BE2C (cell line): ENCODE measurements at regions not wholly inside any gene's neighbourhood (a gene's known extent, or its start where the extent isn't known, plus 50 kb on each side); places are given as distances from the start of the nearest gene placed in this dataset.

Experiments used
- DNase-seq: peaks from one replicate; pipeline ENCODE4 v3.0.0-alpha.2; 2020
- H3K27me3 ChIP-seq: fragments of 250-450 bp; sonication (Bioruptor Pico); 2 replicates; pipeline ENCODE4 v1.5.1; 2020; ENCODE audit warnings: mild to moderate bottlenecking
- H3K36me3 ChIP-seq: fragments of 250-450 bp; sonication (Bioruptor Pico); 2 replicates; pipeline ENCODE4 v1.5.1; 2020; ENCODE audit warnings: mild to moderate bottlenecking
- H3K4me1 ChIP-seq: fragments of 250-450 bp; sonication (Bioruptor Pico); 2 replicates; pipeline ENCODE4 v1.5.1; 2020
- H3K4me3 ChIP-seq: 2 replicates; pipeline ENCODE4 v1.5.1; 2011; ENCODE audit warnings: low read depth, low read length
- H3K9me3 ChIP-seq: fragments of 250-450 bp; sonication (Bioruptor Pico); 2 replicates; pipeline ENCODE4 v1.5.1; 2020
- CTCF ChIP-seq: IDR thresholded peaks from 2 replicates; pipeline ENCODE4 v1.5.1; 2012; ENCODE audit warnings: mild to moderate bottlenecking, low read depth, low read length

GRCh38 chr11:10628508-10629236 lies 60.2 kb upstream of the LYVE1 start:
- H3K4me1 ChIP-seq = no peaks in the 10 kb centered on the region
- H3K9me3 ChIP-seq = no peaks in the 10 kb centered on the region
- DNase-seq = no peak
- no peaks in the 10 kb centered on the region for H3K27me3 ChIP-seq
- H3K4me3 ChIP-seq = no peak overlapping the region
- TF ChIP-seq CTCF = no peak
- H3K36me3 ChIP-seq = no peaks in the 10 kb centered on the region

- no peaks in the 10 kb centered on the region for H3K4me1 ChIP-seq
- no peaks in the 10 kb centered on the region for H3K27me3 ChIP-seq
- no peaks in the 10 kb centered on the region for H3K36me3 ChIP-seq
- no peak for DNase-seq
- H3K4me3 ChIP-seq = no peak overlapping the region
- H3K9me3 ChIP-seq = no peaks in the 10 kb centered on the region
- TF ChIP-seq CTCF = no peak
Measured at GRCh38 chr11:10627816-10628215, 59.4 kb upstream of the LYVE1 start.

GRCh38 chr11:10627291-10627690 lies 58.8 kb upstream of the LYVE1 start:
- Histone ChIP-seq H3K36me3 (no peaks in the 10 kb centered on the region), H3K4me1 (no peaks in the 10 kb centered on the region), H3K27me3 (no peaks in the 10 kb centered on the region), H3K4me3 (no peak overlapping the region), H3K9me3 (no peaks in the 10 kb centered on the region)
- no peak for TF ChIP-seq CTCF
- DNase-seq = no peak

- H3K4me3 ChIP-seq = no peak overlapping the region
- H3K9me3 ChIP-seq = no peaks in the 10 kb centered on the region
- no peak for TF ChIP-seq CTCF
- no peak for DNase-seq
- no peaks in the 10 kb centered on the region for H3K4me1 ChIP-seq
- H3K36me3 ChIP-seq = no peaks in the 10 kb centered on the region
- H3K27me3 ChIP-seq = no peaks in the 10 kb centered on the region
Measured at GRCh38 chr11:10625982-10626311, 57.5 kb upstream of the LYVE1 start.

- Histone ChIP-seq H3K4me1 (no peaks in the 10 kb centered on the region), H3K9me3 (no peaks in the 10 kb centered on the region), H3K4me3 (no peak overlapping the region), H3K27me3 (no peaks in the 10 kb centered on the region), H3K36me3 (no peaks in the 10 kb centered on the region)
- DNase-seq = no peak
- TF ChIP-seq CTCF = no peak
Measured at GRCh38 chr11:10625281-10625981, 57.0 kb upstream of the LYVE1 start.
